Gastrocnemius medialis (tissue), 4 donors: ENCODE measurements at regions not wholly inside any gene's neighbourhood (a gene's known extent, or its start where the extent isn't known, plus 50 kb on each side); places are given as distances from the start of the nearest gene placed in this dataset.

Experiments used
- ATAC-seq, 2 donors: fragments of 150-250 bp; one replicate each; pipeline ENCODE4 v1.9.1; 2016
- DNase-seq, 2 donors: peaks; one replicate each; pipeline ENCODE4 v3.0.0-alpha.2; 2019
- H3K27ac ChIP-seq, 4 donors: fragments of 200-600 bp; sonication (generic); 1 replicate in 1 of 4; 2 replicates in 3 of 4; pipeline ENCODE4 v1.5.1; 2016 to 2018; ENCODE audit warnings: mild to moderate bottlenecking in 2 of 4, moderate library complexity in 1 of 4
- H3K27me3 ChIP-seq, 3 donors: fragments of 200-600 bp; sonication (generic) in 2 of 3; 1 replicate in 1 of 3; 2 replicates in 2 of 3; pipeline versions ENCODE4 v1.5.1 to v1.6.0; 2016 to 2019; ENCODE audit warnings: mild to moderate bottlenecking in 1 of 3, moderate library complexity in 1 of 3
- H3K36me3 ChIP-seq, 2 donors: fragments of 200-600 bp; sonication (generic) in 1 of 2; one replicate each; pipeline ENCODE4 v1.5.1; 2017 to 2018
- H3K4me1 ChIP-seq, 2 donors: fragments of 200-600 bp; sonication (generic) in 1 of 2; one replicate each; pipeline ENCODE4 v1.5.1; 2016 to 2017; ENCODE audit warnings: mild to moderate bottlenecking in 2 of 2
- H3K4me3 ChIP-seq, 4 donors: fragments of 200-600 bp; sonication (generic) in 3 of 4; 1 replicate in 1 of 4; 2 replicates in 3 of 4; pipeline ENCODE4 v1.5.1; 2016 to 2019; ENCODE audit warnings: mild to moderate bottlenecking in 2 of 4
- H3K9me3 ChIP-seq, 3 donors: fragments of 200-600 bp; sonication (generic) in 2 of 3; 1 replicate in 1 of 3; 2 replicates in 2 of 3; pipeline ENCODE4 v1.5.1; 2016 to 2019
- CTCF ChIP-seq, 5 experiments: fragments of 450-650 bp in 3 of 5; fragments of 200-600 bp in 2 of 5; sonication (generic) in 2 of 5; IDR thresholded peaks in 4 of 5; conservative IDR thresholded peaks in 1 of 5; 1 replicate in 4 of 5; 2 replicates in 1 of 5; pipeline ENCODE4 v1.5.1; 2016 to 2019; ENCODE audit warnings: antibody characterized with exemption in 5 of 5, mild to moderate bottlenecking in 3 of 5, moderate library complexity in 3 of 5
- POLR2A ChIP-seq, 2 donors: fragments of 450-650 bp; IDR thresholded peaks; one replicate each; pipeline ENCODE4 v1.6.1; 2017; ENCODE audit warnings: antibody characterized with exemption in 2 of 2, mild to moderate bottlenecking in 2 of 2, moderate library complexity in 2 of 2
- in situ Hi-C, 4 donors: fragments of 200-750 bp; cut with MboI; loops; one replicate each; pipeline versions ENCODE4 v1.15.0 to v1.8.0; 2017; ENCODE audit warnings: low sequenced_read_pairs in 4 of 4
- intact Hi-C: fragments of 100-400 bp; cut with DNase I; formaldehyde crosslinking; loops from one replicate; pipeline ENCODE4 v1.15.1; 2023; ENCODE audit warnings: low total_unique reads

- Histone ChIP-seq H3K4me3 (no peak overlapping the region), H3K27ac (no peak overlapping the region), H3K36me3 (no peaks in the 10 kb centered on the region), H3K9me3 (no peaks in the 10 kb centered on the region), H3K4me1 (no peaks in the 10 kb centered on the region), H3K27me3 (no peaks in the 10 kb centered on the region)
- TF ChIP-seq CTCF (IDR thresholded peaks at IDR 0.05 in 4 of 5, conservative IDR thresholded peaks at IDR 0.05 in 1 of 5) (no peak), POLR2A (IDR thresholded peaks at IDR 0.05) (no peak)
- ATAC-seq: no peak
- intact Hi-C loops (no loop called here), in situ Hi-C loops (no loop called here)
- DNase-seq: no peak
Observed at GRCh38 chr5:13558408-13558807, 386.1 kb downstream of the DNAH5 start.

DNA sequence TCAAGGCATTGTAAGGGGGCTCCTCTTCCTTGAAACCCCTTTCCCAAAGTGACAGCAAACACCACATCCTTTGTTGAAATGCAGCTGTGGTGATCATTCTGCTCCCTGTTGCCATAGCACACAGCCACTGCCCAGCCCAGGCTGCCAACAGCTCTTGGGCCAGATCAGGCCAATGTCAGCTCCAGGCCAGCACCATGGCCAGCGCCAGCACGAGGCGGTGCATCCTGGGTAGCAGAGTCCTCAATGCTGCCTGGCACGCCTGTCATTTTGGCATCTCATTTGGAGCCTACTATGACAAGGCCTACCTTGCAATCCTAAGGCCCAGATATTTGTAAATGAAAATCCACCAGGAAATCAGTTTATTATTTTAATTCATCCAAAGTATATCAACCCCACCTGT is 390.6 kb downstream of the DNAH5 start:
- no peaks in the 10 kb centered on the region for H3K36me3 ChIP-seq
- in situ Hi-C loops (no loop called here), intact Hi-C loops (no loop called here)
- H3K4me1 ChIP-seq: no peaks in the 10 kb centered on the region
- TF ChIP-seq CTCF (IDR thresholded peaks at IDR 0.05 in 4 of 5, conservative IDR thresholded peaks at IDR 0.05 in 1 of 5) (no peak), POLR2A (IDR thresholded peaks at IDR 0.05) (no peak)
- DNase-seq (no peak), ATAC-seq (no peak)
- H3K4me3 ChIP-seq: no peak overlapping the region
- no peaks in the 10 kb centered on the region for H3K27me3 ChIP-seq
- H3K27ac ChIP-seq: no peak overlapping the region
- no peaks in the 10 kb centered on the region for H3K9me3 ChIP-seq

GRCh38 chr5:13552361-13552760 is 392.1 kb downstream of the DNAH5 start:
- TF ChIP-seq CTCF (IDR thresholded peaks at IDR 0.05 in 4 of 5, conservative IDR thresholded peaks at IDR 0.05 in 1 of 5): no peak
- TF ChIP-seq POLR2A (IDR thresholded peaks at IDR 0.05): no peak
- Histone ChIP-seq H3K36me3 (no peaks in the 10 kb centered on the region), H3K4me3 (no peak overlapping the region), H3K4me1 (no peaks in the 10 kb centered on the region), H3K27ac (no peak overlapping the region), H3K27me3 (no peaks in the 10 kb centered on the region), H3K9me3 (no peaks in the 10 kb centered on the region)
- intact Hi-C loops: no loop called here
- in situ Hi-C loops: no loop called here
- ATAC-seq (no peak), DNase-seq (no peak)

DNA sequence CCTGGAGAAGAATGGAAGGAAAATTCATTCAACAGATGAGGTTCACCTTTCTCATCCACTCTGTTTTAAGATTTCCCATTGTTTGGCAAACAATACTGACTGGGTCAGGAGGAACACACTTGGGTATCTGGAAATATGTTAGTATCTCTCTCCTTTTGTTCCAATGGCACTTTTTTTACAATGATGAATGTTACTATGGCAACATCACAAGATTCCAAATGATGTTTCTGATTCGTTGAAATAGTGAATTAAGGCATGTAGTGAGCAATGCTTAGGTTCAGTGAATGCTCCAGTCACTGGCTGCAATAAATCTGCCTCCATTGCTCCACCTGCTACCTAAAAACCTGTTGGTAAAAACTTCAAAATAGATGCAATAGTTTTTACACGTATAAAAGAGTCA is 392.8 kb downstream of the DNAH5 start:
- H3K4me1 ChIP-seq: no peaks in the 10 kb centered on the region
- ATAC-seq: no peak
- DNase-seq: no peak

More for the DNA sequence above, 392.8 kb downstream of the DNAH5 start:
- in situ Hi-C loops (no loop called here), intact Hi-C loops (no loop called here)
- TF ChIP-seq POLR2A (IDR thresholded peaks at IDR 0.05) (no peak), CTCF (IDR thresholded peaks at IDR 0.05 in 4 of 5, conservative IDR thresholded peaks at IDR 0.05 in 1 of 5) (no peak)
- no peaks in the 10 kb centered on the region for H3K36me3 ChIP-seq
- no peak overlapping the region for H3K27ac ChIP-seq
- H3K27me3 ChIP-seq: no peaks in the 10 kb centered on the region
- H3K9me3 ChIP-seq: no peaks in the 10 kb centered on the region
- no peak overlapping the region for H3K4me3 ChIP-seq
